ENCODE measurements at regions not wholly inside any gene's neighbourhood (a gene's known extent, or its start where the extent isn't known, plus 50 kb on each side); places are given as distances from the start of the nearest gene placed in this dataset.

DNA sequence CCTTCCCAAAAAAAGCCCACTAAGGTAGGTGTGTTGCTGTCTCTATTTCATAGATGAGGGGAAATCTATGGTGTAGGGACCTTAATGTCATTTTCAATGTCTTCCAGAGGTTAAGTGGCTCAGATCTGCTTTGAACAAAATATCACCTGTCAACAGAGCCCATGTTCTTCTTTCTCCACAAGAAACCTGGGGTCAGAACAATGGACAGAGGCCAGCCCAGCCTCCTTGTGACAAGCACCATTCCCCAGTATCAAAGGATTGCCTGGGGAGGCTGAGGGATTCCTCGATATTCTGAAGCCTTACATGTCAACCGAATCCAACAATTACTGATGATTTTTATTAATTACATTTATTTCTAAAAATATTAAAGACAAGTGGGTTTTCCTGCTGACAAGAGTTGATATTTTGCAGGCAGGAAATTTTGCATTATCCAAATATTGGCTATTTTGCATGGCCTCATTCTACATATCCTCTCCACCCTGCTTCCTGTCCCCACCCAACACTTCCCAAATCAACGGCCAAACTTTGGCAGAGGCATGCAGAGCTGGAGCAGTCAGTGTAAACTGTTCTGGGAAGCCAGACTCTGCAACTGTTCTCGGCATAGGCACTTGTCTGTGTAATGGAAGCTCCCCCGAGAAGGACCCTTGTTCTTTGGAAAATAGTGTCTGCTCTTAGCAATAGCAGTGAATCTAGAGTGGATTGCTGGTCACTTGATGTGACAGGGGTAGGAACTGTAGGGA lies 281.5 kb downstream of the HS3ST3A1 start:
- no peaks in the 10 kb centered on the region for H3K27me3 ChIP-seq (ENCODE audit: control insufficient read depth in 2 of 2, insufficient read depth in 2 of 2, low read length in 2 of 2)
- no peak overlapping the region for H3K9ac ChIP-seq (ENCODE audit: low read depth in 1 of 2, low read length in 2 of 2)
- H3K36me3 ChIP-seq (ENCODE audit: control insufficient read depth in 2 of 2, insufficient read depth in 2 of 2, low read length in 2 of 2) = no peaks in the 10 kb centered on the region
- no peak overlapping the region for H3K4me3 ChIP-seq (ENCODE audit: low read length in 2 of 2)
- no peaks in the 10 kb centered on the region for H3K9me3 ChIP-seq (ENCODE audit: control insufficient read depth in 2 of 2, low read length in 2 of 2)
- no peak overlapping the region for H3K27ac ChIP-seq (ENCODE audit: low read depth in 2 of 2, low read length in 2 of 2)
- no peaks in the 10 kb centered on the region for H3K4me1 ChIP-seq (ENCODE audit: control insufficient read depth in 2 of 2, insufficient read depth in 2 of 2, low read length in 2 of 2)

DNA sequence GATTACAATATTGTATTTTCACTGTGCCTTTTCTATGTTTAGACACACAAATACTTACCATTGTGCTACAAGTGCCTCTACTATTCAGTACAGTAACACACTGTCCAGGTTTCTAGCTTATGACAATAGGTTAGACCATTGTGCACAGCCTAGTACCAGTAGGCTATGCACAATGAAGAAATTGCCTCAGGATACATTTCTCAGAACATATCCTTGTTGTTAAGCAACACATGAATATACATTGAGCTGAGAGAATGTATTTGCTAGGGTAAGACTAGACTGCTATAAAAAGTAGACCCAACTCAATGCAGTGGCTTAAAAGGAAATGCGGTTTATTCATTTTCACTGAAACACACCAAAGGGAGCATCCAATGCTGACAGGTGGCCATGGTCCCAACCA lies 285.1 kb downstream of the HS3ST3A1 start:
- H3K4me1 ChIP-seq (ENCODE audit: control insufficient read depth in 2 of 2, insufficient read depth in 2 of 2, low read length in 2 of 2) = no peaks in the 10 kb centered on the region
- no peaks in the 10 kb centered on the region for H3K9me3 ChIP-seq (ENCODE audit: control insufficient read depth in 2 of 2, low read length in 2 of 2)
- no peaks in the 10 kb centered on the region for H3K36me3 ChIP-seq (ENCODE audit: control insufficient read depth in 2 of 2, insufficient read depth in 2 of 2, low read length in 2 of 2)
- H3K4me3 ChIP-seq (ENCODE audit: low read length in 2 of 2) = no peak overlapping the region
- H3K9ac ChIP-seq (ENCODE audit: low read depth in 1 of 2, low read length in 2 of 2) = no peak overlapping the region
- no peak overlapping the region for H3K27ac ChIP-seq (ENCODE audit: low read depth in 2 of 2, low read length in 2 of 2)
- H3K27me3 ChIP-seq (ENCODE audit: control insufficient read depth in 2 of 2, insufficient read depth in 2 of 2, low read length in 2 of 2) = no peaks in the 10 kb centered on the region

DNA sequence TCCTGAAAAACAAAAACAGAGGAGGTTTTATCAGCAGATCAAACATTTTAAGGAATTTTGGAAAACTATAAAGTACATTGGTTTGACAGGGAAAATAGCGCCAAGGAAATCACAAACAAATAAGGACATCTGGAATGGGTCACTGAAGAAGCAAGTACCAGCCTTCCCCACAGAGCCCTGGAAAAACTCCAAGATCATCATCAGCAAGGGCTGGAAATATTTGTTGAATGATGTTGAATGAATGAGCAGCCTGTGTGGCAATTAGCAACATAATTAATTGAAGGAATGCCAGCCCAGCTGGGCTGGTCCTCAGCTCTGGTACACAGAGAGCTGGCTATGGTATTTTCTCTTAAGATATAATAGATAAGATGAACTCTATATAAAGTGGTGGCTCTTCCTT lies 290.4 kb downstream of the HS3ST3A1 start:
- no peaks in the 10 kb centered on the region for H3K27me3 ChIP-seq (ENCODE audit: control insufficient read depth in 2 of 2, insufficient read depth in 2 of 2, low read length in 2 of 2)
- H3K4me3 ChIP-seq (ENCODE audit: low read length in 2 of 2) = no peak overlapping the region
- H3K9me3 ChIP-seq (ENCODE audit: control insufficient read depth in 2 of 2, low read length in 2 of 2) = no peaks in the 10 kb centered on the region
- no peak overlapping the region for H3K27ac ChIP-seq (ENCODE audit: low read depth in 2 of 2, low read length in 2 of 2)
- no peaks in the 10 kb centered on the region for H3K4me1 ChIP-seq (ENCODE audit: control insufficient read depth in 2 of 2, insufficient read depth in 2 of 2, low read length in 2 of 2)
- H3K9ac ChIP-seq (ENCODE audit: low read depth in 1 of 2, low read length in 2 of 2) = no peak overlapping the region
- H3K36me3 ChIP-seq (ENCODE audit: control insufficient read depth in 2 of 2, insufficient read depth in 2 of 2, low read length in 2 of 2) = no peaks in the 10 kb centered on the region

DNA sequence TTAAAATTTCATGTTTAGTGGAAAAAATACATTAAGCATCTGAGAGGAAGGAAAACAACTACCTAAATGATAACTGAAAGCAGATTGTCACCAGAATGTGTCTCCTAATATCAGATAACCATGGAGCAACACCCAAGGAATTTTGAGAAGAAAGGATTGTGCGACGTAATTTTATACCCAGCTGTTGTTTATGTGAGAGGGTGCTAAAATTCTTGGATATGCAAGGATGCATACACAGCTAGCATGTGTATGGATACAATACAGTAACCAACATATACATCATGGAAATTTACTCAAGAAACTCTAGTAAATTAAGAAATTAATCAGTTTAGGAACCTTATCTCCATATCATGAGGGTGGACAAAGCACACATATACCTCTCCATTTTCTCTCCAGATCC lies 290.9 kb downstream of the HS3ST3A1 start:
- H3K9me3 ChIP-seq (ENCODE audit: control insufficient read depth in 2 of 2, low read length in 2 of 2) = no peaks in the 10 kb centered on the region
- no peaks in the 10 kb centered on the region for H3K36me3 ChIP-seq (ENCODE audit: control insufficient read depth in 2 of 2, insufficient read depth in 2 of 2, low read length in 2 of 2)
- no peak overlapping the region for H3K27ac ChIP-seq (ENCODE audit: low read depth in 2 of 2, low read length in 2 of 2)

DNA sequence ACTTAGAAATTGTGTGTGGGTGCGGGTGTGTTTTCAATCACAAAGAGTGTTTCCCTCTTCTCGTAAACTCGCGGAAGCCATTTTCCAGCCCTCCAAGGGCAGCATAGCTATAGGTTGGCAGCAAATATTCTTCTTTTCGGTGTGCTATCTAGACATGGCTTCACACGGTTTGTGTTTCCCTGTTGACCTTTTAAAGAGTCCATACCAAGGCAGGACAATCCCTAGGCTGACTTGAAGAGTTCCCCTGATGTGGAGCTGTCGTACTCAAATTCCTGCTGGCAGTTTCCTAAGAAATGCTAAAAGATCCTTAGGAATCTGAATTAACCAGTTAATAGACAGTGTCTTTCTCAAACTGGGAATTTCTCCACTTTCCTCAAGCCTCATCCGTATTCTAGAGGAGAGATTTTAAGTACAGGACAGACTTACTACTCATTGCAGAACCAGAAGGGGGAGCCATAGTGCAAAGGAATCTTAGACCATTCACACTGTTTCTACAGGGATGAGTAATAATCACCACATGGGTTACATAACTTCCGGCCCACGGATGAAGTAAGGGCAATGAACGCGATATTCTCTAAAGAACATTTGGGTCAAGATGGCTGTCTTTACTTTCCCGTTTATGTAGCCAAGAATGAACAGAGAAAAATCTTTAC lies 288.6 kb upstream of the ELAC2 start:
- Histone ChIP-seq H3K27ac (ENCODE audit: low read depth in 2 of 2, low read length in 2 of 2) (no peak overlapping the region), H3K9me3 (ENCODE audit: control insufficient read depth in 2 of 2, low read length in 2 of 2) (no peaks in the 10 kb centered on the region), H3K4me1 (ENCODE audit: control insufficient read depth in 2 of 2, insufficient read depth in 2 of 2, low read length in 2 of 2) (no peaks in the 10 kb centered on the region), H3K36me3 (ENCODE audit: control insufficient read depth in 2 of 2, insufficient read depth in 2 of 2, low read length in 2 of 2) (no peaks in the 10 kb centered on the region), H3K27me3 (ENCODE audit: control insufficient read depth in 2 of 2, insufficient read depth in 2 of 2, low read length in 2 of 2) (no peaks in the 10 kb centered on the region), H3K9ac (ENCODE audit: low read depth in 1 of 2, low read length in 2 of 2) (no peak overlapping the region), H3K4me3 (ENCODE audit: low read length in 2 of 2) (no peak overlapping the region)

More for the DNA sequence above, 290.9 kb downstream of the HS3ST3A1 start:
- H3K4me3 ChIP-seq (ENCODE audit: low read length in 2 of 2) = no peak overlapping the region
- no peaks in the 10 kb centered on the region for H3K27me3 ChIP-seq (ENCODE audit: control insufficient read depth in 2 of 2, insufficient read depth in 2 of 2, low read length in 2 of 2)
- H3K9ac ChIP-seq (ENCODE audit: low read depth in 1 of 2, low read length in 2 of 2) = no peak overlapping the region
- no peaks in the 10 kb centered on the region for H3K4me1 ChIP-seq (ENCODE audit: control insufficient read depth in 2 of 2, insufficient read depth in 2 of 2, low read length in 2 of 2)

DNA sequence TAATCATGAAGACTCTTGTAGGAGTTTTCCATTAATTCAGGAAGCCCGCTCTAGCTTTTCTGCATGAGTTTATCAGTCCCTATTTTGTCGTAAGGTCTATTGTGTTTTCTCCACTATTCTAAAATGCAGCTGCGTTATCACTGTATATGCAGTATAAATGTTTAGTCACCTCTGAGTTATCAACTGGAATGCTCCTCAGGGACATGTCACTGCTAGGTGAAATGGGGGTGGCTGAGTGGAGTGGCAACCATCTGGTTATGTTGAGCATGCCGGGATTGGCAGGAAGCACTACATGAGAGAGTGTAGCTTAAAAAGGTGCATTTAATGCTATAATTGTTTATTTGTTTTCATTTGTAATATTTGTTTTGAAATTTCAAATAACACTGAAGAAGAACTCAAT lies 285.2 kb upstream of the ELAC2 start:
- H3K9me3 ChIP-seq (ENCODE audit: control insufficient read depth in 2 of 2, low read length in 2 of 2) = no peaks in the 10 kb centered on the region
- no peak overlapping the region for H3K4me3 ChIP-seq (ENCODE audit: low read length in 2 of 2)
- no peak overlapping the region for H3K9ac ChIP-seq (ENCODE audit: low read depth in 1 of 2, low read length in 2 of 2)
- peaks cover 0 to 3% of the 10 kb centered on the region in 2 donors for H3K4me1 ChIP-seq (ENCODE audit: control insufficient read depth in 2 of 2, insufficient read depth in 2 of 2, low read length in 2 of 2)
- H3K27me3 ChIP-seq (ENCODE audit: control insufficient read depth in 2 of 2, insufficient read depth in 2 of 2, low read length in 2 of 2) = no peaks in the 10 kb centered on the region
- no peak overlapping the region for H3K27ac ChIP-seq (ENCODE audit: low read depth in 2 of 2, low read length in 2 of 2)
- H3K36me3 ChIP-seq (ENCODE audit: control insufficient read depth in 2 of 2, insufficient read depth in 2 of 2, low read length in 2 of 2) = no peaks in the 10 kb centered on the region

DNA sequence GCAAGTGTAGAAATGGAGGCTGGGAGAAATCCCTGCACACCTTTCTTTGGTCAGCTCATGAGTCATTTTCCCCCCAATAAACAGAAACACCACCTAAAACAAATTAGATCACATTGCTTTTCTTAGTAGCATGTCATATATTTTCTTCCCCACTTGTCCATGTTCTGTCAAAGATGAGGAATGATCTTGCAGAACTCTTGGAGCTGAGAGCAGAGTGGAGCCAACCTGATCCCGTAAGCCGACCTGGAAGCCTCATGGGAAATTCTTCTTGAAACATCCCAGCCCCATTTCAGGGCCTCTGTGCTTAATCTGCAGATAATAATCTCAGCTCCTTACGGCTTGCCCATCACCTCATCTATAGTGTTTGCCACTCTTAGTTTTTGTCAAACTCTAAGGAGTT lies 284.6 kb upstream of the ELAC2 start:
- Histone ChIP-seq H3K36me3 (ENCODE audit: control insufficient read depth in 2 of 2, insufficient read depth in 2 of 2, low read length in 2 of 2) (no peaks in the 10 kb centered on the region), H3K9me3 (ENCODE audit: control insufficient read depth in 2 of 2, low read length in 2 of 2) (no peaks in the 10 kb centered on the region), H3K27me3 (ENCODE audit: control insufficient read depth in 2 of 2, insufficient read depth in 2 of 2, low read length in 2 of 2) (no peaks in the 10 kb centered on the region), H3K4me3 (ENCODE audit: low read length in 2 of 2) (no peak overlapping the region), H3K9ac (ENCODE audit: low read depth in 1 of 2, low read length in 2 of 2) (no peak overlapping the region), H3K27ac (ENCODE audit: low read depth in 2 of 2, low read length in 2 of 2) (no peak overlapping the region), H3K4me1 (ENCODE audit: control insufficient read depth in 2 of 2, insufficient read depth in 2 of 2, low read length in 2 of 2) (peaks cover 0 to 8% of the 10 kb centered on the region in 2 donors)

DNA sequence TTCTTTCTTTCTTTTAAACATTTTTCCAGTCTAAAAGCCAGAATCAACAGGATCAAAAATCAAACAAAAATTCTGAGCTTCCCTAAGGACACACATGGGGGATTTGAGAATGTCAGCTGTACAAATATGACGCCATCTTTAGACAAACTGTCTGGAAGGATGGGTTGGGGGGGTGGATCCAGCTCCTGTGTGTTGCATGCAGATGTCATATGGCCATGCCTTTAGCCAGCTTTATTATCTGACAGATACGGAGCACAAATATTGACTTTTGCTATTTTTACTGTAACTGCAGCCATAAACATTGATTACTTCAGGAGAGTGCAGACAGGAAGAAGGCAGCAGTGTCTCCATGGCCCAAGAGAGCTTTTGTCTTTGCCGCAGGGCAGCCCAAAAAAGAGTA lies 279.4 kb upstream of the ELAC2 start:
- Histone ChIP-seq H3K9me3 (ENCODE audit: control insufficient read depth in 2 of 2, low read length in 2 of 2) (no peaks in the 10 kb centered on the region), H3K4me3 (ENCODE audit: low read length in 2 of 2) (no peak overlapping the region), H3K4me1 (ENCODE audit: control insufficient read depth in 2 of 2, insufficient read depth in 2 of 2, low read length in 2 of 2) (peaks cover 3 to 10% of the 10 kb centered on the region in 2 donors), H3K9ac (ENCODE audit: low read depth in 1 of 2, low read length in 2 of 2) (no peak overlapping the region), H3K36me3 (ENCODE audit: control insufficient read depth in 2 of 2, insufficient read depth in 2 of 2, low read length in 2 of 2) (no peaks in the 10 kb centered on the region), H3K27me3 (ENCODE audit: control insufficient read depth in 2 of 2, insufficient read depth in 2 of 2, low read length in 2 of 2) (no peaks in the 10 kb centered on the region), H3K27ac (ENCODE audit: low read depth in 2 of 2, low read length in 2 of 2) (no peak overlapping the region)

DNA sequence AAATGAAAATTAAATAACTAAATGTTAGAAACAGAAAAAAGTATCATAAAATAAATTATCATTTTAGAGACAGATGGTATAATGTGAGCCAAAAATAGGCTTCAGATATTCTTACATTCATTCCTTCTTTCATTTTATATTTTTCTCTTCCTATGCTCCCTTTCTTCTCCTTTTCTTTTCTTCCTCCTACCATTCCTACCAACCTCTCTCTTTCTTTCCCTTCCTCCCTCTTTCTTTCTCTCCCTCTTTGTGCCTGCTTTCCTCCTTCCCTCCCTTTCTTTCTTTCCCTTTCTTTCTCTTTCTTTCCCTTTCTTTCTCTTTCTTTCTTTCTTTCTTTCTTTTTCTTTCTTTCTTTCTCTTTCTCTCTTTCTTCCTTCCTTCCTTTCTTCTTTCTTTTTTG lies 275.6 kb upstream of the ELAC2 start:
- Histone ChIP-seq H3K9ac (ENCODE audit: low read depth in 1 of 2, low read length in 2 of 2) (no peak overlapping the region), H3K9me3 (ENCODE audit: control insufficient read depth in 2 of 2, low read length in 2 of 2) (no peaks in the 10 kb centered on the region), H3K4me1 (ENCODE audit: control insufficient read depth in 2 of 2, insufficient read depth in 2 of 2, low read length in 2 of 2) (peaks cover 3 to 10% of the 10 kb centered on the region in 2 donors), H3K4me3 (ENCODE audit: low read length in 2 of 2) (no peak overlapping the region), H3K27ac (ENCODE audit: low read depth in 2 of 2, low read length in 2 of 2) (no peak overlapping the region), H3K27me3 (ENCODE audit: control insufficient read depth in 2 of 2, insufficient read depth in 2 of 2, low read length in 2 of 2) (no peaks in the 10 kb centered on the region), H3K36me3 (ENCODE audit: control insufficient read depth in 2 of 2, insufficient read depth in 2 of 2, low read length in 2 of 2) (no peaks in the 10 kb centered on the region)

DNA sequence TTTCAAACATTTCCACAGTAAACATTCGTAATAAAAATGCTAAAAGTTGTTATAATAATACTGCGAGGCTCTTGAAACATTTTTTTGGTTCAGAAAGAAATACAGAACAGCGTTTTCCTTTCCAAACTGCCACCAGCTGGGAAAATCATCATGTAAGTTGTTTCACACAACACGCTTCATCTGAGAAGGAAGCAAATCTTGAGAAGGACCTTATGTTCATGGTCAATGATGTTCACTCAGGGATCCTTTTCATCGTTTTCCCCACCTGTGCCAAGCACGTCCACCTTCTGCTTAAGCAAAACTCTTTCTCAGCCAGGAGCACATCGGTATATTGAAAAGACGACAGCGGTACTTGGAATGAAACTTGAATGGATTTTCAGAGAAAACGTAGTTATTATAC lies 274.5 kb upstream of the ELAC2 start:
- Histone ChIP-seq H3K9ac (ENCODE audit: low read depth in 1 of 2, low read length in 2 of 2) (no peak overlapping the region), H3K4me3 (ENCODE audit: low read length in 2 of 2) (no peak overlapping the region), H3K9me3 (ENCODE audit: control insufficient read depth in 2 of 2, low read length in 2 of 2) (no peaks in the 10 kb centered on the region), H3K27me3 (ENCODE audit: control insufficient read depth in 2 of 2, insufficient read depth in 2 of 2, low read length in 2 of 2) (no peaks in the 10 kb centered on the region), H3K27ac (ENCODE audit: low read depth in 2 of 2, low read length in 2 of 2) (no peak overlapping the region), H3K4me1 (ENCODE audit: control insufficient read depth in 2 of 2, insufficient read depth in 2 of 2, low read length in 2 of 2) (peaks cover under 1 to 3% of the 10 kb centered on the region in 2 donors), H3K36me3 (ENCODE audit: control insufficient read depth in 2 of 2, insufficient read depth in 2 of 2, low read length in 2 of 2) (no peaks in the 10 kb centered on the region)
